ENCODE measurements at regions not wholly inside any gene's neighbourhood (a gene's known extent, or its start where the extent isn't known, plus 50 kb on each side); places are given as distances from the start of the nearest gene placed in this dataset.

DNA sequence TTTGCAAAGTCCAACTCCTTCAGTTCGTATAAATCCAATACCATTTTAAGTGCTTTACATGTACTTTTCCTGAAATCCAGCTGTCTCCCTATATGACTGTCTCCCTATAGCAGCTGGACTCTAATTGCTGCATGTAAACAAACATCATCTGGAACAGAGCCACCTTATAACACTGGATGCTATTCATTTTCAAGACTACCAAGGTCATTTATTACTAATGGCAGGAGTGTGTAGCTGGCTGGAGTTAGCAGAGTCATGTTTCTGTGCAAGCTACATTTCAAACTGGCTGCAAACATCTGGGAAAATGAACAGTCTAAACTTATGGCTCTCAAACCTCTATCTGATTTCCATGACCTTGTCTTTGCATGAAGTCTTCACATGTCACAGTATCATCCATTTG, 575.2 kb downstream of the PIK3C3 start:
- H3K36me3 ChIP-seq (ENCODE audit: insufficient read depth, low read length) = no peaks in the 10 kb centered on the region
- TF ChIP-seq FOXP2 (optimal IDR thresholded peaks at IDR 0.05; ENCODE audit: control extremely low read depth, extremely low read length, insufficient read depth) (no peak), POLR2AphosphoS5 (IDR thresholded peaks at IDR 0.05; ENCODE audit: borderline replicate concordance, low read depth, low read length) (no peak), EZH2 (IDR thresholded peaks at IDR 0.05) (no peak)
- H3K27ac ChIP-seq = no peak overlapping the region
- DNase-seq (ENCODE audit: low read depth, low spot score) = no peak
- no peaks in the 10 kb centered on the region for H3K9me3 ChIP-seq (ENCODE audit: low read depth, low read length)
- no peak overlapping the region for H3K4me3 ChIP-seq
- H3K9ac ChIP-seq (ENCODE audit: insufficient read length) = no peak overlapping the region

DNA sequence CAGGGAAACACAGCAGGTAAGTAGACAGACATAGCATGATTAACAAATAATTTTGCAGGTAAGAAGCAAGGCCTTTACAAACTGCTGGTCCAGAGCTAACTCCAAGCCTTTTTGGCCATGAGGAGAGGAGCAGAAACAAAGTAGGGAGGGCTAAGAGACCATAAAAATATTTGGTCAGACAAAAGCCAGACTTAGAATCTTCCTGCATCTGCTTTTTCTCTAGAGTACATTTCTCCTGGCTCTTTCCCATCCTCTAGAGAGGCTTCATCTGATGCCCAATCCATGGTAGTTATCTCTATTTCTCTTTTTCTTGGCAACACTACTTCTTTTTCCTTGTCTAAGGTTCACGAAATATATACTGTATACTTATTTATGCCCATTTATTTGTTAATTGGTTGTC, 577.1 kb downstream of the PIK3C3 start:
- no peak for DNase-seq (ENCODE audit: low read depth, low spot score)
- Histone ChIP-seq H3K36me3 (ENCODE audit: insufficient read depth, low read length) (no peaks in the 10 kb centered on the region), H3K9me3 (ENCODE audit: low read depth, low read length) (no peaks in the 10 kb centered on the region), H3K4me3 (no peak overlapping the region), H3K9ac (ENCODE audit: insufficient read length) (no peak overlapping the region), H3K27ac (no peak overlapping the region)
- TF ChIP-seq FOXP2 (optimal IDR thresholded peaks at IDR 0.05; ENCODE audit: control extremely low read depth, extremely low read length, insufficient read depth) = no peak
- no peak for TF ChIP-seq POLR2AphosphoS5 (IDR thresholded peaks at IDR 0.05; ENCODE audit: borderline replicate concordance, low read depth, low read length)
- TF ChIP-seq EZH2 (IDR thresholded peaks at IDR 0.05) = no peak

DNA sequence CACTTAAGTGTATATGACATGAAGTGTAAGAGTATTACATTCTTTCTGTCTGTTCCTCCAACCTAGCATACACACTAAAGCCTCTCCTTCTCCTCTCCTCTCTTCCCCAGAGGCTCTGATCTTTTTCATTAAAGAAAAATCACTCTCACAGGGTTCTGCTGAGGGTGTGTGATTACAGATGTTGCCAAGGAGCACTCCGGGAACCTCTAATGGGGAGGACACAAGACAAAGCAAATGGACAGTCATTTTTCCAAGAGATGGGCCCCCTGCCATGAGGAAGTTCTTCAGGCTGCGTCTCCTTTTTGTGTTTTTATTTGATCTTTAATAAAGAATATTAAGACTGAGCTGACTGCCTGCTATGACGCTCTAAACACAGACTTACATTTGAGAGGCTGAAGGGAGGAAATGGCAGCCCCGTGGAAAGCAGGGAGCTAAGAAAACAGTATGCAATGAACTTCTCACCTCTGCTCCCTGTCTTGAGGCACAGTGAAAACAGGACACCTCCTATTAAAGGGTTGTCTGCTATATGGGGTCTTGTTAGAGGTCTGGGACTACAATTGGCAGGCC, 578.1 kb downstream of the PIK3C3 start:
- H3K9me3 ChIP-seq (ENCODE audit: low read depth, low read length) = no peaks in the 10 kb centered on the region
- no peaks in the 10 kb centered on the region for H3K36me3 ChIP-seq (ENCODE audit: insufficient read depth, low read length)
- H3K27ac ChIP-seq = no peak overlapping the region
- H3K9ac ChIP-seq (ENCODE audit: insufficient read length) = no peak overlapping the region
- no peak for DNase-seq (ENCODE audit: low read depth, low spot score)
- H3K4me3 ChIP-seq = no peak overlapping the region
- TF ChIP-seq EZH2 (IDR thresholded peaks at IDR 0.05) = no peak
- TF ChIP-seq FOXP2 (optimal IDR thresholded peaks at IDR 0.05; ENCODE audit: control extremely low read depth, extremely low read length, insufficient read depth) = no peak
- no peak for TF ChIP-seq POLR2AphosphoS5 (IDR thresholded peaks at IDR 0.05; ENCODE audit: borderline replicate concordance, low read depth, low read length)

DNA sequence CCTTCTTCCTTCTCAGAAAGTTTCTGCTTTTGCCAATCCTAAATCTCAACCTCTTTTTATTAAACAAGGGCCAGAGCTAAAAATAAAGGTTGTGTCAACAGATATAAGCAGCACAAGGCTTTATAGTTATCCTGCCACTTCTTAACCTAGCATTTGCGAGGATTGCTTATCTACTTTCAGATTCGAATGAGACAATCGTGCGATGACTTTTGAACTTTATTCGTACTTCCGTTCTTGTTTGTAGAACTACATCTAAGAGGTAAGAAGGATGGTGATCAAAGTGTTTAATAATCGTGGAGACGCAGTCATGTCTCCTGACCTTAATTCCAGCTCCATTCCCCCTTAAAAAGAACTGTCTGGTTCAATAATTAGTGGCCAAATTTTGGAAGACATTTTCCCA, 578.6 kb downstream of the PIK3C3 start:
- TF ChIP-seq EZH2 (IDR thresholded peaks at IDR 0.05) (no peak), FOXP2 (optimal IDR thresholded peaks at IDR 0.05; ENCODE audit: control extremely low read depth, extremely low read length, insufficient read depth) (no peak), POLR2AphosphoS5 (IDR thresholded peaks at IDR 0.05; ENCODE audit: borderline replicate concordance, low read depth, low read length) (no peak)
- no peaks in the 10 kb centered on the region for H3K9me3 ChIP-seq (ENCODE audit: low read depth, low read length)
- H3K9ac ChIP-seq (ENCODE audit: insufficient read length) = no peak overlapping the region
- H3K36me3 ChIP-seq (ENCODE audit: insufficient read depth, low read length) = no peaks in the 10 kb centered on the region
- H3K4me3 ChIP-seq = no peak overlapping the region
- no peak overlapping the region for H3K27ac ChIP-seq
- DNase-seq (ENCODE audit: low read depth, low spot score) = no peak

DNA sequence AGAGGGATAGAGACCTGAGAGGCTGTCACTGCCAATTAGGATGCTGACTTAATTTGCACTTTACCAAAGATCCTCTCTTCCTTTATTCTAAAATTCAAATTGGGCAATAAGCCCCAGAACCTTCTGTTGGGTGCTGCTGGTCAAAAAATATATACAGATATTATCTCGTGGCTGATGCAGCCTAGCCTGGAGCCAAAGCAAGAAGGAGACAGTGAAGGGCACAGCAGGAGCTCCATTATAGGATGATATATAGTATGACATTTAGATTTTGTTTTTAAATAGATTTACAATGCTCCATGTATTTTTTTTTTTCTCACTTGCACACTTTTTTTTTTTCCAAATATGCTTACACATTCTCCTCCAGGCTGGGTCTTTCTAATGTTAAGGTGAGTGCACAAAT, 579.3 kb downstream of the PIK3C3 start:
- H3K9me3 ChIP-seq (ENCODE audit: low read depth, low read length) = no peaks in the 10 kb centered on the region
- TF ChIP-seq FOXP2 (optimal IDR thresholded peaks at IDR 0.05; ENCODE audit: control extremely low read depth, extremely low read length, insufficient read depth) = no peak
- TF ChIP-seq EZH2 (IDR thresholded peaks at IDR 0.05) = no peak
- no peak for TF ChIP-seq POLR2AphosphoS5 (IDR thresholded peaks at IDR 0.05; ENCODE audit: borderline replicate concordance, low read depth, low read length)
- H3K36me3 ChIP-seq (ENCODE audit: insufficient read depth, low read length) = no peaks in the 10 kb centered on the region
- H3K27ac ChIP-seq = no peak overlapping the region
- H3K9ac ChIP-seq (ENCODE audit: insufficient read length) = no peak overlapping the region
- H3K4me3 ChIP-seq = no peak overlapping the region
- DNase-seq (ENCODE audit: low read depth, low spot score) = no peak

DNA sequence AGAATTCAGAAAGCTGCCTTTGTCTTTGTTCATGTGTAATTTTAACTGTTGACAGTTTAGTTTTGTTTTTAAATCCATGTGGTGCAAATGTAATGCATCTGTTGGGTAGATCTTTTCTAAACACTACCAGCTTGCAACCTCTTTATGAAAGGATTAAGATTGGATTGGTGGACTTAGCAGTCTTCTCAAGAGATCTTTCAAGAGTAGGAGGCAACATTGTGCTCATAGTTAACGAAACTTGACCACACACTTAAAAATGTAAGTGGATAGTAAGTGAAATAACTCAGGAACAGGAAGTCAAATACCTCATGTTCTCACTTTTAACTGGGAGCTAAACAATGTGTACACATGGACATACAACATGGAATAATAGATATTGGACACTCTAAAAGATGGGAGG, 579.0 kb downstream of the RIT2 start:
- no peak overlapping the region for H3K9ac ChIP-seq (ENCODE audit: insufficient read length)
- H3K9me3 ChIP-seq (ENCODE audit: low read depth, low read length) = no peaks in the 10 kb centered on the region
- H3K27ac ChIP-seq = no peak overlapping the region
- no peak for TF ChIP-seq POLR2AphosphoS5 (IDR thresholded peaks at IDR 0.05; ENCODE audit: borderline replicate concordance, low read depth, low read length)
- TF ChIP-seq EZH2 (IDR thresholded peaks at IDR 0.05) = no peak
- TF ChIP-seq FOXP2 (optimal IDR thresholded peaks at IDR 0.05; ENCODE audit: control extremely low read depth, extremely low read length, insufficient read depth) = no peak
- no peak overlapping the region for H3K4me3 ChIP-seq
- H3K36me3 ChIP-seq (ENCODE audit: insufficient read depth, low read length) = no peaks in the 10 kb centered on the region
- no peak for DNase-seq (ENCODE audit: low read depth, low spot score)

DNA sequence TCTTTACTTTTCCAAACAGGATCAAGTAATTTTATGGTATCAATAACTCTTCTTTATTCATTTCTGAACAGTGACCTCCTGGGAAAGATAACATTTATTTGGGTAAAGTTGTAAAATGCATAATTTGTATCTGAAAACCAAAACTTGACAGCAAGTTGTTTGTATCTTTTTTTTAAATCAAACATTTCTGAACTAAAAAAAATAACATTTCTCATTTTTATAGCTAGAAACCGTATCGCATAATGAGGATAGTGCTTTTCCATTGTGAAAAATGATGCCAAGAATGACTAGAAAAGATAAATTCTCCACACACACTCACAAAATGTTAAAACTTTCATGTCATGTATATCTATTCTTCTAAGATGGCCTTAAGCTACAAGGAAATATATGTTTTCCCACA, 578.2 kb downstream of the RIT2 start:
- Histone ChIP-seq H3K36me3 (ENCODE audit: insufficient read depth, low read length) (no peaks in the 10 kb centered on the region), H3K9me3 (ENCODE audit: low read depth, low read length) (no peaks in the 10 kb centered on the region), H3K27ac (no peak overlapping the region; the same call in 1 of the 2 replicates), H3K4me3 (no peak overlapping the region), H3K9ac (ENCODE audit: insufficient read length) (no peak overlapping the region)
- no peak for DNase-seq (ENCODE audit: low read depth, low spot score)
- TF ChIP-seq EZH2 (IDR thresholded peaks at IDR 0.05) = no peak
- TF ChIP-seq FOXP2 (optimal IDR thresholded peaks at IDR 0.05; ENCODE audit: control extremely low read depth, extremely low read length, insufficient read depth) = no peak
- TF ChIP-seq POLR2AphosphoS5 (IDR thresholded peaks at IDR 0.05; ENCODE audit: borderline replicate concordance, low read depth, low read length) = no peak

DNA sequence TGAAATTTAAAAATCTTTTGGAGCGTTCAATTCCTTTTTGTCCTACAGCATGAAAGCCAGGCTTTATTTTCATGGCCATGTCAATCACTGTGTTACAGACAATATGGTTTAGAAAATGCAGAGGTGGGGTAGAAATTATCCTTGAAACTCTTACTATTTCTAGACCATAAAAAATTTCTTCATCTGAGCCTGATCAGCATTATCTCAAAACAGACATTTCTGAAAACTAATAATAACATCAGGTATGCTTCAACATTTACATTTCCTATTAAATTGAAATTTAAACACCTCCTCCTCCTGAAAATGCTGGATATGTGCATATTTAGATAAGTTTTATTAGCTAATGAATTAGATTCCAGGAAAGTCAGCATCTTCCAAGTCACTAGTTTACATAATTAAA, 570.6 kb downstream of the RIT2 start:
- TF ChIP-seq POLR2AphosphoS5 (IDR thresholded peaks at IDR 0.05; ENCODE audit: borderline replicate concordance, low read depth, low read length) = no peak
- no peak for TF ChIP-seq EZH2 (IDR thresholded peaks at IDR 0.05)
- TF ChIP-seq FOXP2 (optimal IDR thresholded peaks at IDR 0.05; ENCODE audit: control extremely low read depth, extremely low read length, insufficient read depth) = no peak
- Histone ChIP-seq H3K27ac (no peak overlapping the region), H3K4me3 (no peak overlapping the region), H3K9me3 (ENCODE audit: low read depth, low read length) (no peaks in the 10 kb centered on the region), H3K36me3 (ENCODE audit: insufficient read depth, low read length) (no peaks in the 10 kb centered on the region), H3K9ac (ENCODE audit: insufficient read length) (no peak overlapping the region)
- DNase-seq (ENCODE audit: low read depth, low spot score) = no peak

DNA sequence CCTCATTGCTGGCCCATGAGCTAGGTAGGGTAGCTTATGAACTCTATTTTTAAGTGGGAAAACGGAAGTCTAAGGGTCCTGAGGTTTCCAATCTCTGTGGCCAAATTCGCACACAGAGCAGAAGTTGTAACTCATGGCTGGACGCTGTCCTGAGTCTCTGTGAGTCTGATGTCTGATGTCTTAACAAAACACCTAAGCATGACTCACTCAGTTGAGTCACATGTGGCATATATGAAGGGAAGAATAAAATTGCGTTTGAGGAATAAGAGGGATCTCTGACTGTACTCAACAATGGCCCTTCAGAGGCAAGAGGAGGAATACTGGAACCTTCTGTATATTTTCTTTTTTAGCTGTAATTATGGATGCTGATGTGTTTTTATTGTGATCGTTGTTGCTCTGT, 569.7 kb downstream of the RIT2 start:
- Histone ChIP-seq H3K36me3 (ENCODE audit: insufficient read depth, low read length) (no peaks in the 10 kb centered on the region), H3K27ac (no peak overlapping the region), H3K9ac (ENCODE audit: insufficient read length) (no peak overlapping the region), H3K9me3 (ENCODE audit: low read depth, low read length) (no peaks in the 10 kb centered on the region), H3K4me3 (no peak overlapping the region)
- DNase-seq (ENCODE audit: low read depth, low spot score) = no peak
- TF ChIP-seq POLR2AphosphoS5 (IDR thresholded peaks at IDR 0.05; ENCODE audit: borderline replicate concordance, low read depth, low read length) (no peak), FOXP2 (optimal IDR thresholded peaks at IDR 0.05; ENCODE audit: control extremely low read depth, extremely low read length, insufficient read depth) (no peak), EZH2 (IDR thresholded peaks at IDR 0.05) (no peak)

Data from SK-N-MC (cell line).